GM13976 (cell line): ENCODE measurements at regions not wholly inside any gene's neighbourhood (a gene's known extent, or its start where the extent isn't known, plus 50 kb on each side); places are given as distances from the start of the nearest gene placed in this dataset.
"Not testable (repeated sequence)": the region's sequence is repeated elsewhere in the genome, so short reads cannot be mapped to it uniquely, and the experiment has no call there.

ENCODE experiments used
- DNase-seq: peaks from one replicate; pipeline ENCODE4 v3.0.0; 2012; ENCODE audit warnings: low spot score
- CTCF ChIP-seq: IDR thresholded peaks from 2 replicates; pipeline ENCODE4 v1.5.1; 2012; ENCODE audit warnings: borderline replicate concordance, mild to moderate bottlenecking; ENCODE audit not compliant: insufficient read depth; ENCODE audit errors: extremely low read depth, missing control alignments, control extremely low read depth
- in situ Hi-C: fragments of 300-500 bp; cut with MboI; formaldehyde crosslinking; loops from one replicate; pipeline ENCODE4 v1.12.0; 2022; ENCODE audit warnings: low sequenced_read_pairs, mixed read lengths, inconsistent platforms; ENCODE audit not compliant: unreplicated experiment

GRCh38 chr5:121038438-121038837 lies 574.3 kb downstream of the PRR16 start:
- no peak for DNase-seq
- in situ Hi-C loops, result no loop called here
- TF ChIP-seq CTCF, result no peak

GRCh38 chr5:121049971-121050370 lies 585.9 kb downstream of the PRR16 start:
- in situ Hi-C loops, result no loop called here
- TF ChIP-seq CTCF, result no peak
- no peak for DNase-seq

DNA sequence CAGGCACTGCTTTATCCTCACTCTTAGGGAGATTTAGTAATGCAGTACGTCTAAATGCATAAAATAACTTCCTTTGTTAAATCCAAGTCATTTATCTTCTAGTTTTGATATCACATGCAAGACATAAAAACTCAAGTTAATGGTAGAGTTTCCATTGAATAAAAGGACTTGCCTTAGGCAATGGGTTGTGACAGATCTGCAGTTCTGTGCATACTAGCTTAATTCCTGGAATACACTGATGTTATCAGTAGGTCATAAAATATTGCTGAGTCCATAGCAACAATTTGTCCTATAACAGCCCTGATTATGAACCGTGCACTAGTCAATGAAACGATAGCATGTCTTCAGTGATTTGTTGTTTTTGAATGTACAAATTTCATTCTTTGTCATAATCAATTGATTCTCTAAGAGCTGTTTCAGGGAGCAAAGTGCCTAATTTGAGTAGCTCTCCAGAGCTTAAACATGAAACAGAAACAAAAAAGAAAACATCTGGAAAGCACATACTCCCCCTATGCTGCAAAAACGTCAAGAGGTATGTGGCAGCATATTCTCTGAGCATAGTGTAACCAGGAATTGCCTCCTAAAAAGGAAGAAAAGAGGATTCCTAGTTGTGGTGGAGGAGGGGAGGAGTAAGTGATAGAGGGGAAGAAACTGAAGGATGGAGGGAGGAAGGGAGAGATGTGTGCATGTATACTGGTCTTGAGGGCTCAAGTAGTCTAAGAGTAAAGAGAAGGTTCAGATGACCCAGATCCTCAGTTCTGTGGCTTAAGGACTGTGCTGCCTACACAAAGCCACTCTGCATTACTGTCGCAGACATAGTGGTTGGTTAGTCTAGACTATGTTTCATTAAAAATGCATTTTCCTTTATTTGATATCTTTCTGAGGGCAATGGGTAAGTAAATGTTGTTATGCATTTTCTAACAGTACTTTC lies 589.2 kb downstream of the PRR16 start:
- DNase-seq, result no peak
- no peak for TF ChIP-seq CTCF
- in situ Hi-C loops, result no loop called here

DNA sequence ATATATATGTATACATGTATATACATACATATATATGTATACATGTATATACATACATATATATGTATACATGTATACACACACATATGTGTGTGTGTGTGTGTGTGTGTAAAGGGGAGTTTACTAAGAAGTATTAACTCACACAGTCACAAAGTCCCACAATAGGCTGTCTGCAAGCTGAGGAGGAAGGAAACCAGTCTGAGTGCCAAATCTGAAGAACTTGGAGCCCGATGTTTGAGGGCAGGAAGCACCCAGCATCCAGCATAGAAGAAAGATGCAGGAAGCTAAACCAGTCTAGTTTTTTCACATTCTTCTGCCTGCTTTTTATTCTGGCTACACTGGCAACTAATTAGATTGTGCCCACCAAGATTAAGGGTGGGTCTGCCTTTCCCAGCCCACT lies 591.5 kb downstream of the PRR16 start:
- DNase-seq, result no peak
- in situ Hi-C loops, result no loop called here
- no peak for TF ChIP-seq CTCF

DNA sequence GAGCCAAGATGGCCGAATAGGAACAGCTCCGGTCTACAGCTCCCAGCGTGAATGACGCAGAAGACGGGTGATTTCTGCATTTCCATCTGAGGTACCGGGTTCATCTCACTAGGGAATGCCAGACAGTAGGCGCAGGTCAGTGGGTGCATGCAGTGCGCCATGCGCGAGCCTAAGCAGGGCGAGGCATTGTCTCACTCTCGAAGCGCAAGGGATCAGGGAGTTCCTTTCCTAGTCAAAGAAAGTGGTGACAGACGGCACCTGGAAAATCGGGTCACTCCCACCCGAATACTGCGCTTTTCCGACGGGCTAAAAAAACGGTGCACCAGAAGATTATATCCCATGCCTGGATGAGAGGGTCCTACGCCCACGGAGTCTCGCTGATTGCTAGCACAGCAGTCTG lies 600.1 kb downstream of the PRR16 start:
- DNase-seq, in situ Hi-C loops: not testable (repeated sequence)

DNA sequence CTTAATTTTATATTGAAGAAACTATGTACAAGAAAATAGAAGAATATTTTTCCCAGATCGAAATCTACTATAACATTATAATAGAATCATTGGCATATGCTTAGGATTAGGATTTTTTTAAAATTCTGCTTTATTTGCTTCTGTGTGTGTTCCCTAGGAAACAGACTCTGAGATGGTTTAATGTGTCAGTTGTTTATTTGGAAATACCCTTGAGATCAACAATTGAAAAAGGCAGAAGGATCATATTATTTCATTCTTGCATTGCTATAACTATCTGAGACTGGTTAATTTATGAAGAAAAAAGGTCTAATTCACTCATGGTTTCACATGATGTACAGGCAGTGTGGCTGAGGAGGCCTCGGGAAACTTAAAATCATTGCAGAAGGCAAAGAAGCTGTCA lies 622.6 kb downstream of the PRR16 start:
- TF ChIP-seq CTCF, result no peak
- DNase-seq, result no peak
- in situ Hi-C loops, result no loop called here

DNA sequence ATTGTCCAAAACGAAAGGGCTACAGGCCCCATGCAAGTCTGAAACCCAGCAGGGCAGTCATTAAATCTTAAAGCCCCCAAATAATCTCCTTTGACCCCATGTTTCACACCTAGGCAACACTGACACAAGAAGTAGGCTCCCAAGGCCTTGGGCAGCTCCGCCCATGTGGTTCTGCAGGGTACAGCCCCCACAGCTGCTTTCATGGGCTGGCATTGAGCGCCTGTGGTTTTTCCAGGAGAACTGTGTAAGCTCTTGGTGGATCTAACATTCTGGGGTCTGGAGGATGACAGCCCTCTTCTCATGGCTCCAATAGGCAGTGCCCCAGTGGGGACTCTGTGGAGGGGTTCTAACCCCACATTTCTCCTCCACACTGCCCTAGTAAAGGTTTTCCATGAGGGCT lies 623.5 kb downstream of the PRR16 start:
- DNase-seq, result no peak
- TF ChIP-seq CTCF, result no peak
- in situ Hi-C loops, result no loop called here
